22Rv1 (cell line): ENCODE measurements at regions not wholly inside any gene's neighbourhood (a gene's known extent, or its start where the extent isn't known, plus 50 kb on each side); places are given as distances from the start of the nearest gene placed in this dataset.

Experiments used
- ZFX ChIP-seq: fragments of 450-650 bp; IDR thresholded peaks from 2 replicates; pipeline ENCODE4 v1.6.1; 2017; ENCODE audit warnings: antibody characterized with exemption, borderline replicate concordance
- TF ChIP-seq, protein P1 (sequence below): fragments of 450-650 bp; IDR thresholded peaks from 2 replicates; pipeline ENCODE4 v1.5.1; 2017; ENCODE audit warnings: mild to moderate bottlenecking

DNA sequence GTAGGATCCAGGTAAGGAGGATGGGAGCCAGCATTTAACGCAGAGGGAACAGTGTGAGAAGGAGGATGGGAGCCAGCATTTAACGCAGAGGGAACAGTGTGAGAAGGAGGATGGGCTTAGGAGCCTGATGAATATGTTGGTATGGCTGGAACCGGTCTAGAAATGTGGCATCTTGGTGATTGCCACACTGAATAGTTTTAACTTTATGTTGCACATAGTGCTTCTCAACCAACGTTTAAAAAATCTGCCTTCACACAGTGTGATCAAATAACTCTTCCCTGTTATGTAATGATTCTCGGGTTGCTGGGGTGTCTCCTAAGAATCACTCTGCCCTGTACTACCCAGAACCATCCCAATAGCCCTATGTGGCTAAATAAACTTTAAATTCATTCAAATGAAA lies 146.9 kb upstream of the DUSP10 start:
- TF ChIP-seq, protein P1, sequence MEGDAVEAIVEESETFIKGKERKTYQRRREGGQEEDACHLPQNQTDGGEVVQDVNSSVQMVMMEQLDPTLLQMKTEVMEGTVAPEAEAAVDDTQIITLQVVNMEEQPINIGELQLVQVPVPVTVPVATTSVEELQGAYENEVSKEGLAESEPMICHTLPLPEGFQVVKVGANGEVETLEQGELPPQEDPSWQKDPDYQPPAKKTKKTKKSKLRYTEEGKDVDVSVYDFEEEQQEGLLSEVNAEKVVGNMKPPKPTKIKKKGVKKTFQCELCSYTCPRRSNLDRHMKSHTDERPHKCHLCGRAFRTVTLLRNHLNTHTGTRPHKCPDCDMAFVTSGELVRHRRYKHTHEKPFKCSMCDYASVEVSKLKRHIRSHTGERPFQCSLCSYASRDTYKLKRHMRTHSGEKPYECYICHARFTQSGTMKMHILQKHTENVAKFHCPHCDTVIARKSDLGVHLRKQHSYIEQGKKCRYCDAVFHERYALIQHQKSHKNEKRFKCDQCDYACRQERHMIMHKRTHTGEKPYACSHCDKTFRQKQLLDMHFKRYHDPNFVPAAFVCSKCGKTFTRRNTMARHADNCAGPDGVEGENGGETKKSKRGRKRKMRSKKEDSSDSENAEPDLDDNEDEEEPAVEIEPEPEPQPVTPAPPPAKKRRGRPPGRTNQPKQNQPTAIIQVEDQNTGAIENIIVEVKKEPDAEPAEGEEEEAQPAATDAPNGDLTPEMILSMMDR, result no peak
- no peak for TF ChIP-seq ZFX
